GM12865 (cell line): ENCODE measurements at regions not wholly inside any gene's neighbourhood (a gene's known extent, or its start where the extent isn't known, plus 50 kb on each side); places are given as distances from the start of the nearest gene placed in this dataset.

Experiments used
- DNase-seq: peaks from one replicate; pipeline ENCODE4 v3.0.0; 2010; ENCODE audit warnings: low read depth
- H3K4me3 ChIP-seq: 2 replicates; pipeline ENCODE4 v1.5.1; 2011; ENCODE audit warnings: mild to moderate bottlenecking, low read depth, low read length, control low read depth
- TF ChIP-seq, protein P1 (sequence below): IDR thresholded peaks from 2 replicates; pipeline ENCODE4 v1.5.1; 2011; ENCODE audit warnings: low read length, control low read depth, low read depth, inconsistent platforms; ENCODE audit not compliant: insufficient read depth; ENCODE audit errors: missing control alignments

- DNase-seq = no peak
- TF ChIP-seq, protein P1, sequence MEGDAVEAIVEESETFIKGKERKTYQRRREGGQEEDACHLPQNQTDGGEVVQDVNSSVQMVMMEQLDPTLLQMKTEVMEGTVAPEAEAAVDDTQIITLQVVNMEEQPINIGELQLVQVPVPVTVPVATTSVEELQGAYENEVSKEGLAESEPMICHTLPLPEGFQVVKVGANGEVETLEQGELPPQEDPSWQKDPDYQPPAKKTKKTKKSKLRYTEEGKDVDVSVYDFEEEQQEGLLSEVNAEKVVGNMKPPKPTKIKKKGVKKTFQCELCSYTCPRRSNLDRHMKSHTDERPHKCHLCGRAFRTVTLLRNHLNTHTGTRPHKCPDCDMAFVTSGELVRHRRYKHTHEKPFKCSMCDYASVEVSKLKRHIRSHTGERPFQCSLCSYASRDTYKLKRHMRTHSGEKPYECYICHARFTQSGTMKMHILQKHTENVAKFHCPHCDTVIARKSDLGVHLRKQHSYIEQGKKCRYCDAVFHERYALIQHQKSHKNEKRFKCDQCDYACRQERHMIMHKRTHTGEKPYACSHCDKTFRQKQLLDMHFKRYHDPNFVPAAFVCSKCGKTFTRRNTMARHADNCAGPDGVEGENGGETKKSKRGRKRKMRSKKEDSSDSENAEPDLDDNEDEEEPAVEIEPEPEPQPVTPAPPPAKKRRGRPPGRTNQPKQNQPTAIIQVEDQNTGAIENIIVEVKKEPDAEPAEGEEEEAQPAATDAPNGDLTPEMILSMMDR = no peak
- H3K4me3 ChIP-seq = no peak overlapping the region
These were observed 62.1 kb upstream of the CTLA4 start for GRCh38 chr2:203805486-203805838.

DNA sequence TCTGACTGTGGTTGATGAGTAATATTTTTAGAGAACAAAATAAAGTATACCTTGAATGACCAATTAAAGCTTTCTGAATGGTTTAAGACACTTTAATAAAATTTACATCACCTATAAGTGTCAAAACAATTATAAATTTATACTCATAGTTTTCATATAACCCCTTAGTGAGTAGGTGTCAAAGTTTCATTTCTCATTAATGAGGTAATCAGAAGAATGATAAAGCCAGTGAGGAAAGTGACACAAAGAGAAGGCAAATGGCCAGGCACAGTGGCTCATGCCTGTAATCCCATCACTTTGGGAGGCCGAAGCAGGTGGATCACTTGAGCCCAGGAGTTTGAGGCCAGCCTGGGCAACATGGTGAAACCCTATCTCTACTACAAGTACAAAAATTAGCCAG lies 60.8 kb upstream of the CTLA4 start:
- TF ChIP-seq, protein P1 = no peak
- no peak overlapping the region for H3K4me3 ChIP-seq
- no peak for DNase-seq

- no peak for DNase-seq
- H3K4me3 ChIP-seq = no peak overlapping the region
- TF ChIP-seq, protein P1 = no peak
These were observed 59.4 kb upstream of the CTLA4 start for GRCh38 chr2:203808046-203808750.

- H3K4me3 ChIP-seq = no peak overlapping the region
- TF ChIP-seq, protein P1 = no peak
- DNase-seq = no peak
These were observed 58.5 kb upstream of the CTLA4 start for GRCh38 chr2:203809084-203809521.

DNA sequence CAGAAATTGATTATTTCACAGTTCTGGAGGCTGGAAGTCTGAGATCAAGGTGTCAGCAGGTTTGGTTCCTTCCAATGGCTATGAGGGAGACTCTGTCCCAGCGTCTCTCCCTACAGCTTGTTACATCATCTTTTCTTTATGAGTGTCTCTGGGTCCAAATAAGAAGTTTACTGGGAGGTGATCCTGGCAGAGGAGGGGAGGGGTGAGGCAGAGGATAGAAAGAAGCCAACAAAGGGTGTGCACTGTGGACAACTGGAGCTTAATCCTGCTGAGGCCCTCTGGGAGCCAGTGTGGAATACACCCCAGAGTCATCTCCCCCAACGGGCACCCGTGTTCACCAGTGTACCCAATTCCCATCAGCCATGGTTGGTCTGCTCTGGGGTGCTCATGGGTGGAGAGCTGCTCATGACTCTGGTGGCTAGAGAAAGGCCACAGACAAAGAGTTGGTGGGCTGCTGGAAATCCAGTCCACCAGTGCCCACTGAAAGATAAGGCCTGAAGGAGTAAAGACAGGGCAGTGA lies 57.5 kb upstream of the CTLA4 start:
- no peak overlapping the region for H3K4me3 ChIP-seq
- no peak for DNase-seq
- TF ChIP-seq, protein P1 = no peak

DNA sequence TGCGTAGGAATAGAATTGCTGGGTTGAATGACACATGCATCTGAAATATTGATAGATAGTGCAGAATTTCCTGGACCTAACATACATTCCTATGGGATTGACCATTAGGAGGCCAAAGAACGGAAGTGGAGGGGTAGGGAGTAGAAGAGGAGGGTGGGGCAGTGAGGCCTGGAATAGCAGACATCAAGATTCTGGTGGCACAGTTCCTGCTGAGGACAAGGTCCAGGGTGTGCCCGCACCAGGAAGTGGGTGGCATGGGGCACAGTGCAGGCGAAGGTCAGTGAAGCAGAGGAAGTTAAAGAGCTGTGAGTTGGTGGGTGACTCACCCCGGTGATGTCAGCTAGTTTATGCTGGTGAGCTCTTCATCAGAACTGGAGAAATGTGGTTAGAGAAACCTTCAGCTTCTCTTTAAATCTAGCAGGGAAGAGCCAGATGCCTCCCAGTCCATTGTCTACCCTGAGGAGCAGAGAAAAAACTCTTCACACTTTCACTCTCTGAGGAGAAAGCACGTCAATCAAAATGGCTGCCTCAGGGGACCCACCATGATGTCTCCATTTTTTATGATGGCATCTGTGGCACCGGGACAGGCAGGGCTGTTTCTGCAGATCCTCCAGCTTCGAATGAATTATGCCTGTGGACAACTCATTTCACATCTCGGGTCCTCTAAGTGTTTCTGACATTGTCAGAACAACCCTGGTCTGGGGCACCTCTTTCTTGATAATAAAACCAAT lies 55.9 kb upstream of the CTLA4 start:
- TF ChIP-seq, protein P1 = no peak
- peak; percentile 54 for DNase-seq

More for the DNA sequence above, 55.9 kb upstream of the CTLA4 start:
- no peak overlapping the region for H3K4me3 ChIP-seq
